GM12892 (cell line): ENCODE measurements at regions not wholly inside any gene's neighbourhood (a gene's known extent, or its start where the extent isn't known, plus 50 kb on each side); places are given as distances from the start of the nearest gene placed in this dataset.

ENCODE experiments used
- POLR2A ChIP-seq: IDR thresholded peaks from 2 replicates; pipeline ENCODE4 v1.6.1; 2011; ENCODE audit warnings: low read depth, low read length, control low read depth
- POLR2AphosphoS5 ChIP-seq: IDR thresholded peaks from 2 replicates; pipeline ENCODE4 v1.6.1; 2011; ENCODE audit warnings: low read depth, low read length, control low read depth
- TAF1 ChIP-seq: IDR thresholded peaks from 2 replicates; pipeline ENCODE4 v1.6.1; 2011; ENCODE audit warnings: low read depth, mild to moderate bottlenecking, control low read depth, low read length, borderline replicate concordance

DNA sequence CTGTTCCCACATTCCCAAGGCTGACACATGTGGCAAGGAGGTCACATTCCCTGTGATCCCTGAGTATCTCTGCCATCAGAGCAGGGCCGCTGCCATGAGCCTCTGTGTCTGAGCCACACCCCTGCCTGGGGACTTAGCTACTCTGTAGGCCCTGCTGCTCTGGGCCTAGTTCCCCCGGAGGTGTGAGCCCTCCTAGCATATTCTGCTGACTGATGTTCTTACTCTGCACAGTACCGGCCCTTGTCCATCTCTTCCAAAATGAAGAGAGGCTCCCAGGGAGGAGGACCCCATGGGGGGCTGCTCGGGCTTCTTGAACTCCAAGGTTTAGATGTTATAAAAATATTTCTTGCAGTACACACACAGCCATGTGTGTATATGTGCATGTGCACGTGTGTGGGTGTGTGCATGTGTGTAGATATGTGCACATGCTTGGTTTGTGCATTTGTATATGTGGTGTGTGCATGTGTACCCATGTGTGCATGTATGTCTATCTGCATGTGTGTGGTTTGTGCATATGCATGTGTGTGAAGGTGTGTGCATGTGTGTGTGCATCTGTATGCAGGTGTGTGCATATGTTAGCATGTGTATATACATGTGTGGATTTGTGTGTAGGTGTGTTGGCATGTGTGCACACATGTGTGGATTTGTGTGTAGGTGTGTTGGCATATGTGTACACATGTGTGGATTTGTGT is 101.2 kb downstream of the ERMARD start:
- TF ChIP-seq POLR2A: no peak
- TF ChIP-seq POLR2AphosphoS5: no peak
- no peak for TF ChIP-seq TAF1
